Islet of Langerhans (tissue), 1 donor: ENCODE measurements at regions not wholly inside any gene's neighbourhood (a gene's known extent, or its start where the extent isn't known, plus 50 kb on each side); places are given as distances from the start of the nearest gene placed in this dataset.

Experiments
- FAIRE-seq: peaks from one replicate; lab custom pipeline; 2011; peaks lifted over from hg19 to GRCh38; lab: Jason Lieb, UNC

DNA sequence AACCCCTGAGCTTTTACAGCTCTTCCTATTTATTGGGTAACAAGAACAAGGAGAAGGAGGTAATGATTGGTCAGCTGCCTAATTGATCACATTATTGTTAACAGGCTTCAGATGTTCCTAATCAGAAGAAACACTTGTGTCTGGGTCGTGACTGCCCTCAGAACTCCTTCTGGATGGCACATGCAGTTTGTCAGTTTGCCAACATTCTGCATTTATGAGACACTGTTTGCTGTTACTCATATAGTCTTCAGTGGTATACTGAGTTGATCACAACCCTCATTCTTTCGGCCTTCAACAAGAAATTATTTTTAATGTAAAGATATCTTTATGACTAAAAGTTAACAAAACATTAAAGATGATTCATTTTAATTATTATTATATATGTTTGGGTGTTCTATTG is 95.7 kb upstream of the DOCK10 start:
- no peak for FAIRE-seq

- no peak for FAIRE-seq
These were observed 94.3 kb upstream of the DOCK10 start for GRCh38 chr2:225136552-225136951.

DNA sequence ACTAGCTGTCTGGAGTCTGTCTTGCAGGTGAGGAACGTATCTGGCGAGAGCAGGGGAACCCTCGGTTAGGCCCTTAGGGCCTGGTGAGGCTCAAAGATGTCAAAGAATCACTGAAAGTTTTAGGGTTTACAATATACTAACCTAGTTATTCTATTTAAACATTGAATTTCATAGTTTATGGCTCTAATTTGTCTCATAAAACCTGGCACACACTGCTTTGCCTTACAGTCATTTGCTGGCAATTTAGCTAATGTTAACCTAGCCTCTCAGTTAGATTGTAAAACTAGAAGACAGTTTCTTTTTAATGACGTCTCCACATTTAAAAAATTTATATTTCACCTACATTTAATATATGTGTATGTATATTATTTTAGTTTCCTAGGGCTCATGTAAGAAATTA is 89.6 kb upstream of the DOCK10 start:
- no peak for FAIRE-seq

GRCh38 chr2:225130093-225130492 is 87.8 kb upstream of the DOCK10 start:
- FAIRE-seq = no peak

DNA sequence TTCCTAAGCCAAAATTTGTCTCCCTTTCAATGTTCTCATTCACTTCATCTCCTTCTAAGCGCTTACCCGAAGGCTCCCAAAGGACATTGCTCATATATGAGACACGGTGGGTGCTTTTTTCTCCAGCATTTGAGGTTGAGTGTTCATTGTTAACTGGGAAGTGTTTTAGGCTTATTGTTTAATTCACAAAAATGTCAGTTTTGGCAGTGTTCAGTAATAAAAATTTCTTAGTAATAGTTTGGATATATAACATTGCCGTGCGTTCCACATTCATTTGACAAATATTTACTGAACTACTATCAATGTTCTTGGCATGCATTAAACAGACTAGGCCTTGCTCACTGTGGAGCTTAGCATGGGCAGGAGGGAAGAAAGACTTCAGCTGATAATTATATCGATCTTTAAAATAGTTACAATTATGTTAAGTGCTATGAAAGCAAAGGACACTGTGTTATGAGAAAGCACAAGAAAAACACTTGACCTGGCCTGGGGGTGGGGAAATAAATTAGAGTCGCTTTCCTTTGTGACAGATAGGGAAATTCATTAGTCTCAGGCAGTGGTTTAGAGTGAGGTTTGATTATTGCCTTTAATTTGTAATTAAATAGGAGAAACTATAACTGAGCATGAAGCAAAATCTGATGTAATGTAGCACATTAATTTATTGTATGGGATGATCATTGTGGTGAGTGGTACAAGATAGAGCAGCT is 82.2 kb upstream of the DOCK10 start:
- no peak for FAIRE-seq

- FAIRE-seq = peak; percentile 92
These were observed 80.6 kb upstream of the DOCK10 start for GRCh38 chr2:225122583-225123486.

- no peak for FAIRE-seq
These were observed 79.7 kb upstream of the DOCK10 start for GRCh38 chr2:225122007-225122406.

- FAIRE-seq = no peak
These were observed 77.9 kb upstream of the DOCK10 start for GRCh38 chr2:225120186-225120585.

DNA sequence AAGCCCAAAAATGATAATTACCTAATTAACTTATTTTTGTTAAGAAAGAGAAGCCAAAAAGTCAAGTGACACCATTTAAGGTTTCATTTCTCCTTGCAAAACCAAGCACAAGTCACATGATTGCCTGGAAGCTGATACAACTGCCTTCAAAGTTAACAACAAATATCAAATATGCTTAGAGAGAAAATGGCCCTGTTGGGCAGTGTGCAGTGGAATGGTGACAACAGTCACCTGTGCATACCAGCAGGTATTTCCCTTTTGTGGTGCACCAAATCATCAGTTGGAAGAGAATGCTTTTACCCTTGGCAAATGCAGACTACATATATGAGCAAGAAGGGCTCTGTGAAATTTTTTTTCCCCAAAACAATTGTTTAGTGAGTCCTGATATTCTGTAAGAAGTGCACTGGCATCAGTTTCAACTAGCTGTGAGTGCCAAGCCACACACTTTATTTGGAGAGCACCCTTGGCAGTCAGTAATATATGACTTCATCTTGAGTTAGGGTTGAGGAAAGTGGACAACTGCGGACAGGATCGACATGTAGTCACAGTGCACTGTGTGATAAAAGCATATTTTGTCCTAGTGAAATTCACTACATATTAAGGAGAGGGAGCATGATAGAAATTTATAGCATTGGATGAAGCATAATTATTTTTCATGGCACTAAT is 74.9 kb upstream of the DOCK10 start:
- FAIRE-seq = no peak

DNA sequence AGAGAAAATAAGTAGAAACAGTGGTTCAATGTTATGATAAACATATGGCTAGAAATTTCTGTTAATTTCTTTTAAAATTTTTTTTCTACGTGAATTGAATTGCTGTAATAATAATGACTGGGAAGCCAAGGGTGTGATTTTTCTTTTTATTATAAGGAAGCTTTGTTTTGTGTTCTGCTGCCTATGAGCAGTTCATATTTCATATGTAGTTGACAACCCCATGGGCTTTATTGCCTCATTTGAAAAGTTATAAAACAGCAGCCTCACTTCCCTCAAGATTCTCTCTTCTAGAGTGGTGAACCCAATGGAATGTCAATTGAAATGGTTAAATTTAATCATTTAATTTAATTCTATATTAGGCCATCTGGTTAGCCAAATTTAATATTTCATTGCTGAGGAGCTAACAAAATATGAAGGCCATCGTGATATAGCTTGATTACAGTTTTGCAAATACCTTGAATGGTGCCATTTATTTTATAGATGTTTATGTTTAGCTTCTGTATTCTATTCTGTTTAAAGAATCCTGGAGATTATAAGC is 72.6 kb upstream of the DOCK10 start:
- FAIRE-seq = no peak

GRCh38 chr2:225113371-225114015 is 71.2 kb upstream of the DOCK10 start:
- no peak for FAIRE-seq

DNA sequence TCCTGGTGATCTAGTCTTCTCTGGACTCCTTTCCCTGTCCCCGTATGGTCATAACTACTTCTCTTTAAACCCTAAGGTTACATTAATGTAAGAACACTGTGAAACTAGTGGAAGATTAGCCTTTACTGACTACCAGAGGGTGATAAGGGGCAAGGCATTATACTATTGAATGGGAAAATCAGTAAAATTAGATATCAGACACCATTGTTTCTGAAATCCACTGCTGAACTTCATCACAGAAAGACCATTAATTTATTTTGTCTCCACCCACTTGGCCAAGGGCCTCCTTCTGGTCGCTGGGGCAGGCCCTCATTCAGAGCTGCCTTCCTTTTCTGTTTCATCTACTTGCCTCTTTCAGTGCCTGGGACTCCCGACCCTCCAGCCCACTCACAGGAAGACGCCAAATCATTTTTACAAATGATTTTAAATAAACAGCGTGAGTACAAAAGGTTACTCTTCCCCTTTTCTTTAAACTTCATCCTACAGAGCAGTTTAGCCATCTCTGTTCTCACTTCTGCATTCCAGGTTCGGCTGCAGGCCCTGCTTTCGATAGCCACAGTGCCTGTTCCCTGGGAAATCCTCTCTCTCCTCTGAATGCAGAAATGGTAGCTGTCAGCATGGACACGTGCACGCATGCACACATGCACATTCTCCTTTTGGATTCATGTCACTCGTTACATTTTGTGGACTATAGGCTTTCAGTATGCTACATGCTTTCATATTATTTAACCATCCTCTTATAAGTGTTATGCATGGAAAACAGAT is 70.3 kb upstream of the DOCK10 start:
- FAIRE-seq = no peak

- no peak for FAIRE-seq
These were observed 66.5 kb upstream of the DOCK10 start for GRCh38 chr2:225108805-225109204.

- no peak for FAIRE-seq
These were observed 62.7 kb upstream of the DOCK10 start for GRCh38 chr2:225104971-225105370.

DNA sequence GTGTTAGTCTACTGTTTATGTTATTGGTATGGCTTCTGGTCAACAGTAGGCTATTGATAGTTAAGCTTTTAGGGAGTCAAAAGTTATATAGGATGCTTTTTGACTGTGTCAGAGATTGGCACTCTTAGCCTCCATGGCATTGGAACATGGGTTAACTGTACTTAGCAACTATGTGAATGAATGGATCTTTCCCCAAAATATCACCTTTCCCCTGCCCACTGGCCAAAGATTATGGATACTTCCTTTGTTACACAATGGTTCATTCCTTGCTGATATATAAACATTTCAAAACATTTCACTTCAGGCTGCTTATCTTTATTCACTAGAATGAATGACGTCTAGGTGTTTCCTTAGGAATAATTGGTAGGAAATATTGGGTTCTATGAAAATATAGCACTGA is 62.1 kb upstream of the DOCK10 start:
- no peak for FAIRE-seq

- no peak for FAIRE-seq
These were observed 61.5 kb upstream of the DOCK10 start for GRCh38 chr2:225103737-225104141.

- FAIRE-seq = peak; percentile 76
These were observed 58.6 kb upstream of the DOCK10 start for GRCh38 chr2:225100856-225101294.

DNA sequence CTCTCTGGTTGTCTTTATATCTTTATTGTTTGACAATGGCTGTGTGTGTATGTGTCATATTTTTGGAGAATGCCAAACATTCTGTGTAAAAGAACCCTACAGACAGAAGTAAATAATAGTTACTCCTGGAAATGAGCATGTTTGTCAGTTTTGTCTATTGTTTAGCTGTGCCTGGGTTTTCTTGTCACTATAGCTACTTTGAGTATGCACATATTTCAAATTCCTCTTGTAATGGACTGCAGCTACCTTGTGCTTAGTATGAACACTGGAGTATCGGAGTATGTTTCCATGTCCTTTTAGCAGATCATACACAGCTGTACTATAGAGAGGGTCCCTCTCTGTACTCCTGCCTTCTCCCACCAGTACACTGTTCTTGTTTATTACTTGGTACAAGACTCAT is 58.0 kb upstream of the DOCK10 start:
- no peak for FAIRE-seq

- FAIRE-seq = no peak
These were observed 54.8 kb upstream of the DOCK10 start for GRCh38 chr2:225097035-225097434.
